ENCODE measurements at regions not wholly inside any gene's neighbourhood (a gene's known extent, or its start where the extent isn't known, plus 50 kb on each side); places are given as distances from the start of the nearest gene placed in this dataset.

GRCh38 chr3:59515966-59516365 is 466.1 kb upstream of the CFAP20DC start:
- TF ChIP-seq SIN3A (IDR thresholded peaks at IDR 0.05; ENCODE audit: borderline replicate concordance, insufficient read depth, low read length) (no peak), POLR2AphosphoS5 (IDR thresholded peaks at IDR 0.05; ENCODE audit: low read depth, low read length) (no peak), REST (IDR thresholded peaks at IDR 0.05; ENCODE audit: insufficient read depth in 1 of 2, low read depth in 2 of 2, low read length in 2 of 2) (no peak)

- TF ChIP-seq SIN3A (IDR thresholded peaks at IDR 0.05; ENCODE audit: borderline replicate concordance, insufficient read depth, low read length) (no peak), FOXP2 (optimal IDR thresholded peaks at IDR 0.05; ENCODE audit: borderline replicate concordance, extremely low read depth, extremely low read length, insufficient read depth) (no peak), TAF1 (IDR thresholded peaks at IDR 0.05; ENCODE audit: borderline replicate concordance, insufficient read depth, low read length) (no peak), POLR2AphosphoS5 (IDR thresholded peaks at IDR 0.05; ENCODE audit: low read depth, low read length) (no peak), REST (IDR thresholded peaks at IDR 0.05; ENCODE audit: insufficient read depth in 1 of 2, low read depth in 2 of 2, low read length in 2 of 2) (no peak)
Measured at GRCh38 chr3:59514865-59515482, 465.1 kb upstream of the CFAP20DC start.

- TF ChIP-seq FOXP2 (optimal IDR thresholded peaks at IDR 0.05; ENCODE audit: borderline replicate concordance, extremely low read depth, extremely low read length, insufficient read depth) (no peak), SIN3A (IDR thresholded peaks at IDR 0.05; ENCODE audit: borderline replicate concordance, insufficient read depth, low read length) (no peak), TAF1 (IDR thresholded peaks at IDR 0.05; ENCODE audit: borderline replicate concordance, insufficient read depth, low read length) (no peak), POLR2AphosphoS5 (IDR thresholded peaks at IDR 0.05; ENCODE audit: low read depth, low read length) (no peak), REST (IDR thresholded peaks at IDR 0.05; ENCODE audit: insufficient read depth in 1 of 2, low read depth in 2 of 2, low read length in 2 of 2) (no peak)
Measured at GRCh38 chr3:59513570-59513969, 463.7 kb upstream of the CFAP20DC start.

GRCh38 chr3:59512066-59512465 is 462.2 kb upstream of the CFAP20DC start:
- no peak for TF ChIP-seq SIN3A (IDR thresholded peaks at IDR 0.05; ENCODE audit: borderline replicate concordance, insufficient read depth, low read length)
- no peak for TF ChIP-seq TAF1 (IDR thresholded peaks at IDR 0.05; ENCODE audit: borderline replicate concordance, insufficient read depth, low read length)
- TF ChIP-seq FOXP2 (optimal IDR thresholded peaks at IDR 0.05; ENCODE audit: borderline replicate concordance, extremely low read depth, extremely low read length, insufficient read depth), result no peak
- TF ChIP-seq POLR2AphosphoS5 (IDR thresholded peaks at IDR 0.05; ENCODE audit: low read depth, low read length), result no peak
- TF ChIP-seq REST (IDR thresholded peaks at IDR 0.05; ENCODE audit: insufficient read depth in 1 of 2, low read depth in 2 of 2, low read length in 2 of 2), result no peak

- no peak for TF ChIP-seq TAF1 (IDR thresholded peaks at IDR 0.05; ENCODE audit: borderline replicate concordance, insufficient read depth, low read length)
- no peak for TF ChIP-seq POLR2AphosphoS5 (IDR thresholded peaks at IDR 0.05; ENCODE audit: low read depth, low read length)
- TF ChIP-seq SIN3A (IDR thresholded peaks at IDR 0.05; ENCODE audit: borderline replicate concordance, insufficient read depth, low read length), result no peak
- TF ChIP-seq REST (IDR thresholded peaks at IDR 0.05; ENCODE audit: insufficient read depth in 1 of 2, low read depth in 2 of 2, low read length in 2 of 2), result no peak
- no peak for TF ChIP-seq FOXP2 (optimal IDR thresholded peaks at IDR 0.05; ENCODE audit: borderline replicate concordance, extremely low read depth, extremely low read length, insufficient read depth)
Measured at GRCh38 chr3:59510576-59510975, 460.8 kb upstream of the CFAP20DC start.
